ENCODE measurements at regions not wholly inside any gene's neighbourhood (a gene's known extent, or its start where the extent isn't known, plus 50 kb on each side); places are given as distances from the start of the nearest gene placed in this dataset.

DNA sequence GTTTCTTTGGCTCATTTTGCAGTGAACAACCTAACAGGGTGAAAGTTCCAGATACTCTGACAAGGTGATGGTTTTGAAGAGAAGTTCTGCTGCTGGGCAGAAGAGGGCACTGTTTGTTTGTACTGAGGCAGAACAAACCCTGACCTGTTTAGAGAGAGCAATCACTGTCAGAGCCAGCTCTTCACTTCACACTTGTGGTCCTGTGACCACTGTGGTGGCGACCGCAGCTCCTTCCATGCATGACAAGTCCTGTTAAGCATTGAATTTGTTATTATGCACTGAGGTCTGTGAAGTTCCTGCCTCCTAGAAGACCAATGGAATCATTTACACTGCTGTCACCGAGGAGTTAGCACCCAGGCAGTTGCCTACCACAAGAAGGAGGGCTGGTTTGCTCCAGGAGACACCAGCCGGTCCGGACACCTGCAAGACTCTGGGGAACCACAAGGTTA, 86.6 kb downstream of the ZNF330 start:
- no peak overlapping the region for H3K4me3 ChIP-seq (ENCODE audit: low read depth, poor library complexity, severe bottlenecking)
- 28 to 39% methylated on average over 3 to 5 of the region's 5 CpGs for WGBS, 2 donors
- intact Hi-C loops (cut with DNase I; ENCODE audit: low total_unique reads) = no loop called here
- peak; percentile 56 to 87 for DNase-seq (ENCODE audit: low spot score in 2 of 2)
- no peak for TF ChIP-seq POLR2A (IDR thresholded peaks at IDR 0.05)
- TF ChIP-seq CTCF (IDR thresholded peaks at IDR 0.05) = peak in 1 of 3 donors; percentile 25

- intact Hi-C loops (cut with DNase I; ENCODE audit: low total_unique reads) = no loop called here
- no peak overlapping the region for H3K4me3 ChIP-seq (ENCODE audit: low read depth, poor library complexity, severe bottlenecking)
- WGBS, 2 donors = 83 to 84% methylated on average over 3 of the region's 3 CpGs
- TF ChIP-seq CTCF (IDR thresholded peaks at IDR 0.05) = no peak
- no peak for TF ChIP-seq POLR2A (IDR thresholded peaks at IDR 0.05)
- DNase-seq (ENCODE audit: low spot score in 2 of 2) = no peak
These were observed 89.2 kb downstream of the ZNF330 start for GRCh38 chr4:141309874-141310273.

- intact Hi-C loops (cut with DNase I; ENCODE audit: low total_unique reads) = no loop called here
- 70% methylated on average over 5 of the region's 5 CpGs for WGBS, 2 donors
- no peak overlapping the region for H3K4me3 ChIP-seq (ENCODE audit: low read depth, poor library complexity, severe bottlenecking)
- TF ChIP-seq CTCF (IDR thresholded peaks at IDR 0.05) = no peak
- no peak for TF ChIP-seq POLR2A (IDR thresholded peaks at IDR 0.05)
- no peak for DNase-seq (ENCODE audit: low spot score in 2 of 2)
These were observed 90.8 kb downstream of the ZNF330 start for GRCh38 chr4:141311246-141312204.

DNA sequence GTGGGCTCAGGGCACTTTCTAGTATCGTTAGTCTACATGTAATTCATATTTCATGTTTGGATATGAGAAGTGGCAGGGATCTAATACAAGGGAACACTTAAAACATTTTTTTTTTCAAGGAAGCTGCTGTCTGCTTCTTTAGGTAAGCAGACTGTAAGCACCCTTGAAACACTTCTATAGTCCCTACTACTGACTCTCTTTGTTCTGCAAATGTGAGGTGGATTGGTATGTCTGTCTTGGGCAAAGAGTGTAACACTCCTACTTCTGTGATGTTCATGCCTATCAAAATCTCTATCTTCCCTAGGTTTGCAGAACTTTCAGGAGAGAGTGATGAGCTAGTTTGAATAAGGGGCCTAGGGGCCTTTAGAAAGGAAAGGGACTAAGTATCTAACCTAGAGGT, 93.9 kb downstream of the ZNF330 start:
- WGBS, 2 donors = 95 to 98% methylated on average over 1 of the region's 1 CpG
- intact Hi-C loops (cut with DNase I; ENCODE audit: low total_unique reads) = no loop called here
- DNase-seq (ENCODE audit: low spot score in 2 of 2) = no peak
- H3K4me3 ChIP-seq (ENCODE audit: low read depth, poor library complexity, severe bottlenecking) = no peak overlapping the region
- TF ChIP-seq POLR2A (IDR thresholded peaks at IDR 0.05) (no peak), CTCF (IDR thresholded peaks at IDR 0.05) (no peak)

DNA sequence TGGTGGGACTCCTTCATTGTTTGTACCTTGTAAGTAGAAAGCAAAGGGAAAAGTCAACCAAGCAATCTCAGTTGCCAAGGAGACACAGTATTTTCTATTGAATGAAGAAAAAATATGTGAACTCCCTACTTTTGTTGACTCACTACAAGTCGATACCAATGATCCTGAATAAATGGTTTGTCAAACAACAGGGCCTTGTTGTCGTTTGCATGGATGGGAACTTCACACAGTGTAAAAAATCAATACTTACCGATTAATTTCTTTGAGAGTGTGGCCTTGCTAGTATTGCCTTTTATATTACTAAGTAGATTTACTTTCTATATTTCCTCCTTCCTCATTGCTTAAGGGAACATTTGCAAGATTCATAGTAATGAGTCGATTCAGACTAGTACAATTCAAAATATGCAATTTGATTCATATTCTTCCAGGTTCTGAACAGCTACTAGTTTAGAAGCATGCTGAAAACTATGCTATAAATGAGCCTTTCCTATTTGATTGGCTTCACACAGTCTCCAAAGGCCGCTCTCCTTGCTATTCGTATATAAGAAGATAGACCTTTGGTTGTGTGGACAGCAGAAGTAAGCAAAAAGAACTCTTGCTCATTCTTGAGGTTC, 108.0 kb downstream of the ZNF330 start:
- no peak overlapping the region for H3K4me3 ChIP-seq (ENCODE audit: low read depth, poor library complexity, severe bottlenecking)
- 74 to 78% methylated on average over 6 of the region's 6 CpGs for WGBS, 2 donors
- no peak for TF ChIP-seq CTCF (IDR thresholded peaks at IDR 0.05)
- no peak for TF ChIP-seq POLR2A (IDR thresholded peaks at IDR 0.05)
- DNase-seq (ENCODE audit: low spot score in 2 of 2) = no peak
- intact Hi-C loops (cut with DNase I; ENCODE audit: low total_unique reads) = no loop called here
